Liver (tissue), 8 donors: ENCODE measurements at regions not wholly inside any gene's neighbourhood (a gene's known extent, or its start where the extent isn't known, plus 50 kb on each side); places are given as distances from the start of the nearest gene placed in this dataset. TPM values are rescaled to one million over a fixed set of nuclear protein-coding genes. Genes with fewer than 3 reads are reported as not detected.

Source experiments
- DNase-seq: peaks from one replicate; pipeline ENCODE4 v3.0.0-alpha.2; 2017; ENCODE audit warnings: low spot score
- H3K27ac ChIP-seq, 2 donors: one replicate each; pipeline ENCODE4 v1.7.0; 2013; ENCODE audit warnings: inconsistent platforms in 2 of 2, low read length in 2 of 2, control low read depth in 1 of 2, low read depth in 1 of 2, mild to moderate bottlenecking in 1 of 2
- H3K27me3 ChIP-seq, 4 donors: one replicate each; pipeline versions ENCODE4 v1.6.1 to v1.7.0; 2013; ENCODE audit warnings: low read length in 3 of 4, inconsistent platforms in 1 of 4, mild to moderate bottlenecking in 1 of 4, moderate library complexity in 1 of 4; ENCODE audit not compliant: control insufficient read depth in 4 of 4, insufficient read depth in 4 of 4
- H3K36me3 ChIP-seq, 4 donors: one replicate each; pipeline versions ENCODE4 v1.6.1 to v1.7.0; 2013; ENCODE audit warnings: low read length in 3 of 4, mild to moderate bottlenecking in 3 of 4, low read depth in 1 of 4, moderate library complexity in 1 of 4; ENCODE audit not compliant: control insufficient read depth in 4 of 4, insufficient read depth in 3 of 4
- H3K4me1 ChIP-seq, 4 donors: one replicate each; pipeline versions ENCODE4 v1.6.1 to v1.7.0; 2013; ENCODE audit warnings: low read length in 3 of 4, mild to moderate bottlenecking in 3 of 4, moderate library complexity in 1 of 4; ENCODE audit not compliant: control insufficient read depth in 4 of 4, insufficient read depth in 4 of 4
- H3K4me3 ChIP-seq, 3 donors: one replicate each; pipeline versions ENCODE4 v1.6.1 to v1.7.0; 2013; ENCODE audit warnings: low read length in 3 of 3, control low read depth in 1 of 3, low read depth in 1 of 3, mild to moderate bottlenecking in 1 of 3
- H3K9ac ChIP-seq, 2 donors: one replicate each; pipeline ENCODE4 v1.7.0; 2013; ENCODE audit warnings: low read length in 2 of 2, mild to moderate bottlenecking in 2 of 2, moderate library complexity in 2 of 2, control low read depth in 1 of 2, low read depth in 1 of 2
- H3K9me3 ChIP-seq, 4 donors: one replicate each; pipeline versions ENCODE4 v1.6.1 to v1.7.0; 2013; ENCODE audit warnings: low read length in 3 of 4; ENCODE audit not compliant: control insufficient read depth in 4 of 4
- ATF3 ChIP-seq: IDR thresholded peaks from 2 replicates; pipeline ENCODE4 v1.6.1; 2016; ENCODE audit warnings: antibody characterized with exemption
- EGR1 ChIP-seq, 2 donors: IDR thresholded peaks; 2 replicates each; pipeline ENCODE4 v1.6.1; 2016 to 2018; ENCODE audit warnings: antibody characterized with exemption in 2 of 2, low read depth in 2 of 2
- HNF4A ChIP-seq, 2 donors: conservative IDR thresholded peaks; 2 replicates each; pipeline ENCODE4 v1.6.1; 2016; ENCODE audit warnings: antibody characterized with exemption in 2 of 2, mild to moderate bottlenecking in 2 of 2
- HNF4G ChIP-seq: IDR thresholded peaks from 2 replicates; pipeline ENCODE4 v1.6.1; 2016; ENCODE audit warnings: antibody characterized with exemption
- NR2F2 ChIP-seq: IDR thresholded peaks from 2 replicates; pipeline ENCODE4 v1.6.1; 2016; ENCODE audit warnings: antibody characterized with exemption
- REST ChIP-seq: IDR thresholded peaks from 2 replicates; pipeline ENCODE4 v1.6.1; 2016; ENCODE audit warnings: antibody characterized with exemption, mild to moderate bottlenecking
- RXRA ChIP-seq, 2 donors: IDR thresholded peaks; 2 replicates each; pipeline ENCODE4 v1.6.1; 2017 to 2018; ENCODE audit warnings: antibody characterized with exemption in 2 of 2, mild to moderate bottlenecking in 1 of 2
- SP1 ChIP-seq: IDR thresholded peaks from 2 replicates; pipeline ENCODE4 v1.6.1; 2018; ENCODE audit warnings: antibody characterized with exemption, mild to moderate bottlenecking
- TAF1 ChIP-seq: conservative IDR thresholded peaks from 2 replicates; pipeline ENCODE4 v1.6.1; 2016; ENCODE audit warnings: antibody characterized with exemption, mild to moderate bottlenecking
- WGBS: extraction: QIAGEN DNeasy Blood & Tissue Kit; methylation state at CpG from one replicate; pipeline ENCODE4 v1.1.7; 2013; 5-methylcytosine and 5-hydroxymethylcytosine counted together
- small RNA-seq: library from RNA; depleted of rRNA; stranded (forward); fragments of <200 nt; gene quantifications from one replicate; pipeline ENCODE3, GENCODE V24; 2014
- donor health status: healthy.
- donor health status: healthy.
- donor health status: healthy.
- donor health status: healthy.

GRCh38 chr13:31978021-31978420, 53.6 kb upstream of the FRY start:
- H3K36me3 ChIP-seq: no peaks in the 10 kb centered on the region
- peaks cover 4 to 37% (median 25%) of the 10 kb centered on the region in 4 donors for H3K4me1 ChIP-seq
- H3K9ac ChIP-seq: no peak overlapping the region
- 61% methylated on average over 3 of the region's 3 CpGs for WGBS
- H3K4me3 ChIP-seq: no peak overlapping the region
- TF ChIP-seq NR2F2: no peak
- no peak for TF ChIP-seq HNF4A (conservative IDR thresholded peaks at IDR 0.05)
- TF ChIP-seq ATF3: no peak
- TF ChIP-seq TAF1: no peak
- peak; percentile 13 for TF ChIP-seq SP1
- TF ChIP-seq HNF4G: no peak
- no peak for TF ChIP-seq EGR1 (IDR thresholded peaks at IDR 0.05; ENCODE audit: low read depth in 2 of 2)
- TF ChIP-seq RXRA (IDR thresholded peaks at IDR 0.05): no peak
- H3K27me3 ChIP-seq: no peaks in the 10 kb centered on the region
- peak overlapping the region; percentile 19 to 23 for H3K27ac ChIP-seq
- H3K9me3 ChIP-seq: no peaks in the 10 kb centered on the region
- no peak for DNase-seq

GRCh38 chr13:31980830-31981229, 50.7 kb upstream of the FRY start:
- H3K27ac ChIP-seq: peak overlapping the region in 1 of 2 donors; percentile 39
- WGBS: 76% methylated on average over 1 of the region's 1 CpG
- no peaks in the 10 kb centered on the region for H3K9me3 ChIP-seq
- H3K4me1 ChIP-seq: peaks cover 7 to 45% (median 28%) of the 10 kb centered on the region in 4 donors
- TF ChIP-seq REST (no peak), SP1 (no peak), HNF4A (conservative IDR thresholded peaks at IDR 0.05) (peak in 1 of 2 donors; percentile 23), EGR1 (IDR thresholded peaks at IDR 0.05; ENCODE audit: low read depth in 2 of 2) (no peak), ATF3 (no peak)
- H3K27me3 ChIP-seq: no peaks in the 10 kb centered on the region
- H3K36me3 ChIP-seq: no peaks in the 10 kb centered on the region
- H3K4me3 ChIP-seq: no peak overlapping the region
- DNase-seq: no peak
- H3K9ac ChIP-seq: no peak overlapping the region

Small RNA genes in the stretch of these regions (small RNA-seq; reads per million reads assigned to genes)
- not detected for gene RF00017
